KG1 (cell line): ENCODE measurements at regions not wholly inside any gene's neighbourhood (a gene's known extent, or its start where the extent isn't known, plus 50 kb on each side); places are given as distances from the start of the nearest gene placed in this dataset.

Experiments
- DNase-seq: peaks from one replicate; lab custom pipeline; 2025; lab: John Stamatoyannopoulos, UW

DNA sequence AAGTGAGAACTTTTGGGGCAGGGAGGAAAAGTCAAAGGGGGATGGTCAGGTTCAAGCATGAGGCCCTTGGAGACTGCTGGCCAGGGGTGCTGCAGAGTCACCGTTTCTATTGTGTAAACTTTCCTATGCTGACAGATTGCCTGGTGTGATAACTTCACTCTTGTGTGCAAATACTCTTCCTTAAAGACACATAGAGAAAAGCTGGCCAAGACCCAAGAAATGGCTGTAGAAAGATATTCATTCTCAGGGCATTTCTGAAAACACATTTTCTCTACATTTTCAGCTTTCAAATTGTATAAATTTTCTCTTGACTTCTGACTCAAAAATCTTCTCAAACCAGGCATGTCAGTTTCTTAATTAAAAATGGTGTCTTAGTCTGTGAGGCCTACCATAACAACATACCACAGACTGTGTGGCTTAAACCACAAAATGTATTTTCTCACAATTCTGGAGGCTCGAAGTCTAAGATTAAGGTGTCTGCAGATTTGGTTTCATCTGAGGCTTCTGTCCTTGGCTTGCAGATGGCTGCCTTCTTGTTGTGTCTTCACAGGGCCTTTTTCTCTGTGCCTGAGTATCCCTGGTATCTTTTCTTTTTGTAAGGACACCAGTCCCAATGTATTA is 304.5 kb downstream of the KCNRG start:
- DNase-seq = peak; percentile 76

DNA sequence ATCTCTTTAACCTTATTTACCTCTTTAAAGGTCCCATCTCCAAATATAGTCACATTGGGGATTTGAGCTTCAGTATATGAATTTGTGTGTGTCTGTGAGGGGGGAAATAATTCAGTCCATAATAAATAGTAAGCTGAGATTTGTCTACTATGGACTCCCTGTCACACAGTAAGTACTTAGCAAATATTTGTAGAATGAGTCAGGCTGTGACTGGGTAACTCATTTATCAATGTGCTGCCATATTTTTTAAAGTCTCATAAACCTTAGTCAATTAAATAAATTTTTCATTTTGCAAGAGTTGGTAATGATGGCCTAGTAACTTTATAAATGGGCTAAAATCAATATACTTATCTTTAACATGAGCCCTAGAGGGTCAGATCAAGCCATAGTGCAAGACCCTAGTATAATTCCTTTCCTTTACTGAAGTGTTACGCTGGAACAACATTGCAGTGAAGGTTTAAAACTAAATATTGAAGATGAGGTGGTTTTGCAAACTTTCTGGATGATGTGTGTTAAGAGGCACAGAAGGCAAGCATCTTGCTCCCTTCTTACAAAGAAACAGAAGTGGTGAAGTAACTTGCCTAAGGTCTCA is 305.1 kb downstream of the KCNRG start:
- DNase-seq = no peak

DNA sequence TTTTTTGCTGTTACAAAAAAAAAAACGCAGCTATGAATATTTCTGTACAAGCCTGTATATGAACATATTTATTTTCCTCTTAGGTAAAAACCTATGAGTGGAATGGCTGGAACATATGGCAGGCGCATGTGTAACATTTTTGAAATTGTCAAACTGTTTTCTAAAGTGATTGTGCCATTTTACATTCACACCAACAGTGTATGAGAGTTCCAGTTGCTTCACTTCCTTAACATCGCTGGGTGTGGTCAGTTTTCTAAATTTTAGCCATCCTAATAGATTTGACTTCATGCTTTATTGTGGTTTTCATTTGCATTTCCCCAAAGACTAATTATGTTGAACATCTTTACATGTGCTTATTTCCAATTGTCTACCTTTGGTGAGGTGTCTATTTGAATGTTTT is 306.8 kb downstream of the KCNRG start:
- DNase-seq = no peak

DNA sequence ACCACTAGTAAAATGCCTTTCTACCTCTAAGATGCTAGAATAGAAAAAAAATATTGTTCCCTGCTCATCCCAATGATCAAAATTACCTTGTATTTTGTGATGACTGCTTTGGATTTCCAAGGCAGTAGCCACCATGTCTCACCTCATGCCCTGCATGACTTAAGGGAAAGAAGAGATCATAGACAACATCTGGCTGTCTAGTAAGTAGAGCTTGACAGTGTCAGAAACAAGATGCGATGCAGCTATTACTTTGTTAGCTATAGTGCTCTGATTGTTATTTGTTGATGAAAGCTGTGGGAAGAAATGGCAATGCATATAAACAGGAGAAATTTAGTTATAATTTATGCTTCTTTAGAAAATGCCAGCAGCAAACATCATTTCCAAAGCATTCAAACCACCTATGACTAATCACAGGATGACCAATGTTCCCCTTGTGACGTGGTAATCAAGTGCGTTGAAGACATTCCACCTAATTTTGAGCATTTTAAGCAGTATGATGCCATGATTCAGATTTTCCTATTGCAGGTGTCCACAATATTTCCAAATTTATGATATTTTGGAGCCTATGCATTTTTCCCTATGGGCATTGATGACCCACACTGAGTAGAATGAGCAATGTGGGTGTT is 308.3 kb downstream of the KCNRG start:
- no peak for DNase-seq

DNA sequence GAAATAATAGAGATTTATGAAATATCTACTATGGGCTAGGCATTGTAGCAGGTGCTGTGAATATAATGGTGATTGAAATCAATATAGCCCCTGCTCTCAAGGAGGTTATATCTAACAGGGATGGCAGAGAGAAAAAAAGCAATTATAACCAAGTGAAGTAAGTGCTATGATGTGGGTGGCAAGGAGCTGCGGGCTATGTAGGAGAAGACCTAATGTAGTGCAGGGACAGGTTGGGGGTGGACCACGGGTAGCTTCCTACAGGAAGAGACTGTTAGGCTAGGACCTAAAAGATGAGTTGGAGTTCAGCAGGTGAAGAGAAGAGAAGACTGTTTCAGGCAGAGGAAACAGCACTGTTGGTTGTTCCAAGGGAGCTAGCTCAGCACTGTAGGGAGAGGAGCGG is 311.0 kb downstream of the KCNRG start:
- DNase-seq = no peak

DNA sequence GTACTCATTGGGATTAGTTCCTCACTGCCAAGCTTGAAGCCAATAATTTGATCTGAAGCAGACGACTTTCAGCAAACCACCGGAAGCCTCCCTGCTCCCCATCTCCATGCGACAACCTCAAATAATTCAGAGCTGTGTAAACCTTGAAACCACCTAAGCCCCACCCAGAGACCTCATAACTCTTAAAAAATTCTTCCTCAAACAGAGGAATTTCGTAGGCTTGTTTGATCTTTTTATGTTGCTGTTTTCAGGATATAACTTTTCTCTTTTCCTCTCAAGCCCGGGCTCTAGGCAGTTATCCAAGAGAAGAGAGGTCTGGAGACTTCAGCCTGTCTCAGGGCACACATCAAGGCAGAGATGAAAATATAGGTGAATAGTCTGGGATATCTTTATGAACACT is 311.6 kb downstream of the KCNRG start:
- DNase-seq = no peak

DNA sequence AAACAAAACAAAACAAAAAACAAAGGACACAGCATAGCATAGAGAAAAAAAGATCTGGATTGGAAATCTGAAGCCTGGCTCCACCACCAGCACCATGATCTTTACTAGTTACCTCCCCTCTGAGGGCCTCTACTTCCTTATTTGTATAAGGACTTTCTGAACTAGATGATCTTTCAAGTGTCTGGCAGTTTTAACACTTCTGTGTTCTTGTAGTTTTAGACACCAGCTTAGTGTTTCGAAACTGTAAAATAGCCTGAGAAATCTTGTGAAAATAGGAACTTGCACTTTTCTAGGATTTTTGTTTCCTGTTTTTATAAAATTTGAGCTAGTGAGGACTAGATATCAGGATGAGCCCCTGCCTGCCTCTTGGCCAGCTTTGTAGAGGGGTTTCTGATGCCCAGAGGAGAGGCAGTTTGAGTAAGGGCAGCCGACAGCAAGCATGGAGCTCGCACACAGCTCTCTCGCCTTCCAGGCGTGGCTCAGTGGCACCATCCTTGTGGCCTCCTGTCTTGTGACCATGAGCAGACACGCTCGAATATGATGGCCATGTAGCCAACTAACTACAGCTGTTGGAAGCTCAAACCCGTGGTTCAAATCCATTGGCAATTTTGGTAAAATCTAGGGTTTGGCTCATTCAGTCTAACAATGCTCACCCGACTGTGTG is 319.0 kb downstream of the KCNRG start:
- DNase-seq = no peak

DNA sequence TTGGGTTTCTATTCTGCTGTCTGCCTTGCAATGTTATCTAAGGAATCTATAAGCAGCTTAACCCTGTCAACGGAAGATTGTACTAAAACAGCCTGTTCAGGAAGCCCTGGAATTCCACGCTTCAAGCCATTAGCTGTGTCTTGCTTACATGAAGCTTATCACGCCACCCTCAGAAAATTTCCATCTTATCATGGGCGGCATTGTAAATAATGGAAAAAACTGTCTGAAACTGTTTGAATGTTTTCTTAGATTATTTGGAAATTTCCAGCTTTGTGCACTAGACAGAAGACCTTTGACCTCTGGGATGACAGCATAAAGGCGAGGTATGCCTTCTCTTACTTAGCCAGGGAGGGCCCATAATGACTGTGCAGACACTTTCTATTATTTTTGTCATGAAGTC is 319.7 kb downstream of the KCNRG start:
- no peak for DNase-seq

DNA sequence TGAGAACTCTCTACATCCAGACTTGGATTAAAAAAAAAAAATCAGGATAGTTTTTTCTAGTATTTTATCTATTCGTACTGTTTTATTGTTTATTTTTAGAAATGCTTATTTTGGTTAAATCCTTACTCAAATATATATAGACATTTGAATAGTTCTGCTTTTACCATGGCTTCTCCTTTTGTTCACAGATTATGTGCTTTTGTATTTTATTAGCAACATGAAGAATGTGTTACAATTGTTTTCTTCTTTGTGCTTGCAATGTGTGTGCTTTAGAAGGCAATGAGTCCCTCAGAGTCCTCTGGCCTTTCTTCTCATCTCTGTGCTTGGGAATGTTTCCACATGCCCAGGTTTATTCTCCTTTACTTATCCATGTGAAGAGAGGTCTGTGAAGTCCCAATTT is 324.0 kb downstream of the KCNRG start:
- no peak for DNase-seq

DNA sequence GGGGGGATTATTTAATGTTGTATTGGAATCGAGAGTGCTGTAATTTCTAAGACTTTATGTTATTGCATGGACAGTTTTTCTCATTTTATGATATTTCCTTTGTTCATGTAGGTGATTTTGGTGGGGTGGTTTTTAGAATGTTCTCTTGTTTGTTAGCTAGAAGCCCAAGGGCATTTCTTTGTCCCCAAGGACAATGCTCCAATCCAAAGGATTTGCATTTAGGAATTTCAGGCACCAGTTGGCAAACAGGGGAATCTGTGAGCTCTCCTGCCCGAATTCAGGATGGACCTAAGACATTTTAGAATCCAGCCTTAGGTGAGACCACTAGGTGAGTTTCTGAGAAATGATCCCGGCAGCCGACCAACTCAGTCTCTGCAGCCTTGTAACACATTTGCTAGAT is 324.9 kb downstream of the KCNRG start:
- DNase-seq = no peak

DNA sequence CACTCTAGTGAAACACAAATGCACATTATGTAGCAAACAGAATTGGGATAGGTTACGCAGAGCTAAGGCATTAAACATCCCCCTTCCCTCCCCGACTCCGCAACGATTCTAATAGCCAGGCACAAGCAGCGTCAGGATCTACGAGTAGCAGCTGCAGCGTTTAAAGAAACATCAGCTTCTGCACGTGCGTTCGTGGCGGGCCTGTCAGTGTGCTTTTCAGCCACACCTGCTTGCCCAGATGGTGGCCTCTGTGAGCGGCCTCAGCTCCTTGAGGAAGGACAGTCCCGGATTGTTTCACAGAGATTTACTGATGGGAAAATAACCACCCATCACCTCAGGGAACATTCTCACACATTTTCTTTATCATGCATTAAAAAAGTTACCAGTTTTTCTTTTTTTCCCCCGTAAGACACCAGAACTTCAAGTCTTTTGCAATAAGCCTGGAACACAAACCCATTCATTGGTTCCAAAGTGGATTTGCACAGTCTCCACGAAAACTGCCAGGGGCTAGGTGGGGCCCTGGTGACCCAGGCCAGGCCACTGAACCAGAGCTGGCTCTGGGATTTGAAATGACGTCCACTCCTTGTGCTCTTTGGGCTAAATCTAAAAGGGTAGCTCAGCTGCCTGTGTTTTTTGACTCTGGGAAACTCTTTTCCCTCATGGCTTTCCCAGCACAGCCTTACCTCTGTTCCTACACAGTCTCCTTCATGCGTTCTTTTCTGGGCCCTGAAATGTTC is 325.5 kb downstream of the KCNRG start:
- no peak for DNase-seq

DNA sequence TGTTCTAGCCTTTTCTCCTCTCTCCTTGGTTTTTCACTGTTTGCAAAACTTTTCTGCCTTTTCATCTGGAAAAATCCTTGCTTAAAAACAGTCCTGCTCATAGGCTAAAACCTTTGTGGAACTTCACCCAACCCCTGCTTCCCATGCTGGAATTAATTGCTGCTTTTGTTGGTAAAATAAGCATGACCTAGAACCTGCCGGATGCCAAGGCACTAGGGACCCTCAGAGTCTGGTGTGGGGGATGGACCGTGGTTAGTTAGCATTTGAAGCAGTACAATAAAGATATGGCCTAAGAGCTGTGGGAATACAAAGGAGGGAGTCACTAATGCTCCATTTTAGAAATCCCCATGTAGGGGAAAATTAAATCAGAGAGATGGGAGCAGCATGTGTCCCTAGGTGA is 326.3 kb downstream of the KCNRG start:
- DNase-seq = no peak

DNA sequence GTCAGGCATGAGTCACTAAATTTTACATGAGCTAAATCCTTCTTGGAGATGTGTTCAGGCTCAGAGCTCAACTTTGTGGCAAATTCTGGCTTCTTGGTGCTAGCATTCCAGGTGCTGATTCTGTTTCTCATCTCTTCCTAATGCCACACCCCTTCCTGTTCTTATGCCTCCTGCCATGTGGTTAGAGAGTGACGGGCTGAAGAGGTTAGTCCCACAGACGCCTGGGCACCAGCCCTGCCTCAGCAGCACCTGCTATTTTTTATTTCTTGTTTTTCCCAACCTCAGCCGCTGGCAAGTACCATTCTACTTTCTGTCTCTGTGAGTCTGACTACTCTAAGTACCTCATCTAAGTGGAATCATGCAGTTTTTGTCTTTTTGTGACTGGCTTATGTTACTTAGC is 329.5 kb downstream of the KCNRG start:
- DNase-seq = no peak

DNA sequence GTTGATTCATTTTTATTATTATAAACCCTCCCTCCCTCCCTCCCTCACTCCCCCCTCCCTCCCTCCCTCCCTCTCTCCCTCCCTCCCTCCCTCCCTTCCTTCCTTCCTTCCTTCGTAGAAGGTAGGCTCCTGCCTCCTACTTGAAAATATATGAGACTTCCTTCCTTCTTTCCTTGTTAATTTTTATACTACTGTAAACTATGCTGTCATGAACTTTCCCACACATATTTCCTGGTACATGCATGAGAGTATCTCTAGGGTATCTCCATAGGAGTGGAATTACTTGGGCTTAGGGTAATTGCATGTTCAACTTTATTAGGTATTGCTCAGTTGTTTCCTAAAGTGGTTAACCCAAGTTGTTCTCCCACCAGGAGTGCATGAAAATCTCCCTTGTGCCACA is 330.6 kb downstream of the KCNRG start:
- DNase-seq = no peak

DNA sequence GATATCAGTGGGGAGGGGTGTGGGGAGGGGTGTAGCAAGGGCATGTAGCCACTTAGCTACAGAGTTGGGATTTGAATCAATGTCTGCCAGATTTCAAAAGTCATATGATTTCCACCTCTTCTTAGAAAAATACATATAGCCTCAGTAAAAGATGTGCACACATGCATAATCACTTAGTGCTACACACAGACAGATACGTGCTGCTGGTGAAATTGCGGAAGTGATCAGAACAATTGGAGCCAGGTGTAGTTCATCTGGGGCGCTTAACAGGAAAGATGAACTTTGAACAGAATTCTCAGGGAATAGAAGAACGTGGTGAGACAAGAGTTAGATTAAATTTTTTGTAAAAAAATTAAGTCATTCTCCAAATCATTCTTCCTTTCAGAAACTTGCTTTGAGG is 333.1 kb downstream of the KCNRG start:
- DNase-seq = no peak

DNA sequence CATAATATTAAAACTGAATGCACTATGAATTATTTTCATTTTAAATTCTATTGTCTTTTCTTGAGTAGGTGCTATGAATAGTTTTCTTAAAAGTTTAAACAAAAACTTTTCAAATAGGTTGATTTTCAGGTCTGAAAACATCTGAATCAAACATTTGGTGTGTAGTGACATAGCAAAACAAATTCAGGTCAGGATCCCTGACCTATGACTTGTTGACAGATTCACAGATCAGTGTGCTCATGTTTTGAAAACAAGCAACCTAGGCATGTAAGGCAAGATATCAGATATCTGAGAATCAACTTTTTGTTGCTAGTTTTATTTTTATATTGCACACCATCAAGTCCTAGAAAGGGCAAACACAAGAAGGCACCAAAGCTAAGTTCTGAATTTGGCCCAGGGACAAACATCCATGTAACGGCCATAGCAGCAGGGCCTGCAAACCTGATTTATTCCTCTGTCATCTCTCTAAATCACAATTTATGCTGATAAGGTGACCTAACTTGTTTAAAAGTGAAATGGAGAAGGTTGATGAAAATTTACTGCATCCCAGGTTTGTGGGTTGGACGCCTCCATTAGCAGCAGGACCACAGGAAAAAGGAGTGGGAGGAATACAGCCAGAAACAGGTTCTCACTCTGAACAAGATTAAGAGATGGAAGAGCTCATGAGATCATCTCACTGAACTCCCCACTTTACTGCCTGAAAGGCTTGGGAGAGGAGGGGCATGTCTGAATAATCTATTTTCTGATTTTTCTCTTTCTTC is 337.7 kb downstream of the KCNRG start:
- DNase-seq = no peak

DNA sequence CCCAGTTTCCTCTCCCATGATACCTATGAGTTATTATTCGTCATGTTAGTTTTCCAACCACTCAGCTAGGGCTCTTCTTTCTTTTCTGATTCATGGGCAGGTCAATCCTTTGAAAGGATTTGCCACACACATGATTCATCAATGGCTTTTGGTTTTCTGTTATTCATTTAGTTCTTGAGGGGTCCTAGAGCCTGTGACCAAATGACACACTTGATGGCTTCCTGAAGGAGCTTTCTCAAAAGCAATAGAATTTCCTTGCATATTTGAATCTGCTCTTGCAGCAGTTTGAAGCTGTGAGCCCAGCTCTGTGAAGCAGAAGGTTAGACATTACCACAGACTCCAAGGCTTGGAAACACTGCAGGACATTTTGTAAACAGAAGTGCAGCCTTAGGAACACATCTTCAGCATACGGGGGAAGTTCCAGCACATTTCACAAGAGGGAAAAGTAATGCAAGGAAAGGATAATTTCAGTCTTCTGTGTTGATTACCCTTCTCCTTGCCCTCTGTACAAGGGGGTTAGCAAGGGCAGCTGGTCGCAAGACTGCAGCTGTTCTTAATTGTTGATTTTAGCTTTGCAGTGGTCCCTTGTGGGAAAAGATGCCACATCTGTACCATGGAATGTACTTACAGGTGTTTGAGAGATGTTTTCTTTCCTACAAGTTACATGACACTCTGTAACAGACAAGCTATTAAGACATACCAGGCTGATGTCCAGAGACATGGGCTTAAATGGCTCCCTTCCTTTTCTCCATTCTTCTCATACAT is 338.6 kb downstream of the KCNRG start:
- no peak for DNase-seq

DNA sequence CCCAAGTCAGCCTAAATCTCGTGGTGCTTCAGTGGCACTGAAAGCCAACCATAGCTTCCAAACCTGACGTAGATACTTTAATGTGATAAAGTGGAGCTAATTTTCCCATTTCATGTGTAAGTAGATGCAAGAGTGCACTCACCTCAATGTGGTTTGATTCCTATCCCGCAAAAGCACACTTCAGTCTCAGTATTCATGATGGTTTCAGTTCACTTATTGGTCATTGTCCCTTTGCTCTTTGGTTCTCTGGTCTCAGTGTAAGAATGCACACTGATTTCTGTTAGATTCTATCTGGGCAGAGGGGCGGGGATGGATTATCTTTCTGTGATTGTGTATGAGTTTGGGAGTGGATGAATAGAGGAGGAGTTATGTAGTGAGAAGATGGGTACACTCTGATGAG is 340.6 kb downstream of the KCNRG start:
- no peak for DNase-seq

DNA sequence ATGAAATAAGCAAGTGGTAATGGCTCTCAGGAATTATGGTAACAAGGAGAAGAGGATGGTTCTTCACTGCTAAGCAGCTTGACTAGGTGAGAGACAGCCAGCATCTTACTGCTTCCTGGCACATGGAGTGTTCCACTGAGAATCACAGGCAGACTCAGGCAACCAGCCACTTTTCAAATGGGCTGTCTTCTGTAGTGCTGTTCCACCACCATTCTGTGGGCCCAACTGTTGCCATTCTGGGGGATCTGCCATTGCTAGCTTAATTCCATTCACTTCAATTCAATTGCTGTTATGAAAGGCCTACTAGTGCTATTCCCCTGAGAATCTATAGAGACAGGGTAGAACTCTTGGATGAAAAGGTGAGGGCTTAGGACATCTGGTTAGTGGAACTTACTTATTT is 341.9 kb downstream of the KCNRG start:
- no peak for DNase-seq

DNA sequence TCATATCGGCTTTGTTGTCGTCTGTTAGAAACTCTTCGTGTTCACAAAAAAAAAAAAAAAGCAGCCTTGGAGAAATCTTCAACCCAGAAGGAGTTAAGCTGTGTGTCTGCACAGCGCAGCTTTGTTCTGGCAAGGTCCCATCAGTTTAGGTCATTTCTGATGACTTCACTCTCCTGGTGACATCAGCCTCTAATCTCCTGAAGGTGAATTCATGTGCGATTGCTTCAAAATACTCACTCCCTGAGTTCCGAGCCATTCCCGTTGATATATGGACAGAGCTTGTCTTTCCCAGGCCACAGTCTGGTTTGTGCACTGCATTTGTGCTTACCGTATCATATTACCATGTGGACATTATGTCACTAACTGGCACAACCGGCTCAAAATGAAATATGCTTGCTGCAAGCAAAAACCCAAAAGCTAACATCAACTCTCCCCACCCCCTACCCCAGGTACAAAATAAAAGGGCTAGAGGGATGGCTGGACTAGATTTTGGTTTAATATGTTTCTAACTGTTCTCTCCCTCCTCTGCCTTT is 342.4 kb downstream of the KCNRG start:
- no peak for DNase-seq
